Activated CD4-positive, alpha-beta T cell treated with anti-CD3 and anti-CD28 coated beads, Interleukin-2, amount 10 ng/mL, durations not matched to agents 7 days and 5 days (primary cell): ENCODE measurements at regions not wholly inside any gene's neighbourhood (a gene's known extent, or its start where the extent isn't known, plus 50 kb on each side); places are given as distances from the start of the nearest gene placed in this dataset.
"Not testable (repeated sequence)": the region's sequence is repeated elsewhere in the genome, so short reads cannot be mapped to it uniquely, and the experiment has no call there.

ENCODE experiments used
- CTCF ChIA-PET: fragments of 350-600 bp; sonication (Branson Sonifier 250); formaldehyde crosslinking; loops from one replicate; lab custom pipeline; 2021; ENCODE audit warnings: antibody characterized with exemption; lab: Charles Lee
- POLR2A ChIA-PET: fragments of 350-600 bp; sonication (Branson Sonifier 250); formaldehyde crosslinking; loops from one replicate; lab custom pipeline; 2021; ENCODE audit warnings: antibody characterized with exemption; lab: Charles Lee
- DNase-seq: peaks from one replicate; pipeline ENCODE4 v3.0.0-alpha.2; 2020
- H3K27ac Mint-ChIP-seq: one replicate; pipeline ENCODE4 v1.8.0; 2021; ENCODE audit warnings: mild to moderate bottlenecking, moderate library complexity, mixed read lengths
- H3K27me3 Mint-ChIP-seq: one replicate; pipeline ENCODE4 v1.8.0; 2021; ENCODE audit warnings: mixed read lengths
- H3K36me3 Mint-ChIP-seq: one replicate; pipeline ENCODE4 v1.8.0; 2021; ENCODE audit warnings: low read depth, mixed read lengths
- H3K4me1 Mint-ChIP-seq: one replicate; pipeline ENCODE4 v1.8.0; 2021; ENCODE audit warnings: mixed read lengths
- H3K4me3 Mint-ChIP-seq: one replicate; pipeline ENCODE4 v1.8.0; 2021; ENCODE audit warnings: mild to moderate bottlenecking, moderate library complexity, mixed read lengths
- H3K9me3 Mint-ChIP-seq: one replicate; pipeline ENCODE4 v1.8.0; 2021; ENCODE audit warnings: mixed read lengths

DNA sequence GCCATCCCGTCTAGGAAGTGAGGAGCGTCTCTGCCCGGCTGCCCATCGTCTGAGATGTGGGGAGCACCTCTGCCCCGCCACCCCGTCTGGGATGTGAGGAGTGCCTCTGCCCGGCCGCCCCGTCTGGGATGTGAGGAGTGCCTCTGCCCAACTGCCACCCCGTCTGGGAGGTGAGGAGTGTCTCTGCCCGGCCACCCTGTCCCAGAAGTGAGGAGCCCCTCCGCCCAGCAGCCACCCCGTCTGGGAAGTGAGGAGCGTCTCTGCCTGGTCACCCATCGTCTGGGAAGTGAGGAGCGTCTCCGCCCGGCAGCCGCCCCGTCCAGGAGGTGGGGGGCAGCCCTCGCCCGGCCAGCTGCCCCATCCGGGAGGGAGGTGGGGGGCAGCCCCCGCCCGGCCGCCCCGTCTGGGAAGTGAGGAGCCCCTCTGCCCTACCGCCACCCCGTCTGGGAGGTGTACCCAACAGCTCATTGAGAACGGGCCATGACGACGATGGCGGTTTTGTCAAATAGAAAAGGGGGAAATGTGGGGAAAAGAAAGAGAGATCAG is 474.9 kb downstream of the IRS2 start:
- POLR2A ChIA-PET, H3K36me3 Mint-ChIP-seq, CTCF ChIA-PET, H3K9me3 Mint-ChIP-seq, H3K27me3 Mint-ChIP-seq, H3K4me1 Mint-ChIP-seq, H3K4me3 Mint-ChIP-seq, DNase-seq, H3K27ac Mint-ChIP-seq: not testable (repeated sequence)

GRCh38 chr13:109309625-109310363 is 476.6 kb downstream of the IRS2 start:
- Mint-ChIP-seq H3K27me3 (no peaks in the 10 kb centered on the region), H3K36me3 (no peaks in the 10 kb centered on the region), H3K9me3 (no peaks in the 10 kb centered on the region), H3K4me1 (no peaks in the 10 kb centered on the region), H3K27ac (no peak overlapping the region), H3K4me3 (no peak overlapping the region)
- DNase-seq = no peak
- ChIA-PET CTCF (interaction anchor here (0.6 kb wide), 1 partner anchor 337 kb away, joined by 4 read pairs; no protein-coding TSS in a partner anchor), POLR2A (no interaction called here)

- Mint-ChIP-seq H3K36me3 (no peaks in the 10 kb centered on the region), H3K4me1 (no peaks in the 10 kb centered on the region), H3K27ac (no peak overlapping the region), H3K4me3 (no peak overlapping the region), H3K9me3 (no peaks in the 10 kb centered on the region), H3K27me3 (no peaks in the 10 kb centered on the region)
- DNase-seq = no peak
- ChIA-PET POLR2A (no interaction called here), CTCF (no interaction called here)
Observed at GRCh38 chr13:109307027-109307426, 479.4 kb downstream of the IRS2 start.

DNA sequence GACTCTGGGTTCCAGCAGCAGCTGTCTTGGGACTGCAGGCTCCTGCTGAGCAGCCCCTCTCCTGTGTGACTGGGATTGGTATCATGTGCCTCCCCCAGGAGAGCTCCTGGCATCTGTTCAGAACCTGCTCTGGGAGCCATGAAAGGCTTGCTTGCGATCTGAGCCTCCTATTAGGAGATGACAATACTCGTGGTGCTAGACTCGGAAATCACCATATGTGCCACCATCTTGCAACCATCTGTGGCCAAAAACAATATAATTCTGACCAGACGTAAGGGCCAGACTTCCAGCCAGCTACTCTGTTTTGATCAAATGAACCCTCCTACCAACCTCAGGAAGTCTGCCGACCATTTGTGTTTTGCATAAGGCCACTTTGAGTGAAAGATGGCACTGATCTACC is 484.7 kb downstream of the IRS2 start:
- no peaks in the 10 kb centered on the region for H3K4me1 Mint-ChIP-seq
- ChIA-PET CTCF (no interaction called here), POLR2A (no interaction called here)
- H3K9me3 Mint-ChIP-seq = no peaks in the 10 kb centered on the region
- no peaks in the 10 kb centered on the region for H3K27me3 Mint-ChIP-seq
- H3K4me3 Mint-ChIP-seq = no peak overlapping the region
- no peak overlapping the region for H3K27ac Mint-ChIP-seq
- no peaks in the 10 kb centered on the region for H3K36me3 Mint-ChIP-seq
- DNase-seq = no peak

DNA sequence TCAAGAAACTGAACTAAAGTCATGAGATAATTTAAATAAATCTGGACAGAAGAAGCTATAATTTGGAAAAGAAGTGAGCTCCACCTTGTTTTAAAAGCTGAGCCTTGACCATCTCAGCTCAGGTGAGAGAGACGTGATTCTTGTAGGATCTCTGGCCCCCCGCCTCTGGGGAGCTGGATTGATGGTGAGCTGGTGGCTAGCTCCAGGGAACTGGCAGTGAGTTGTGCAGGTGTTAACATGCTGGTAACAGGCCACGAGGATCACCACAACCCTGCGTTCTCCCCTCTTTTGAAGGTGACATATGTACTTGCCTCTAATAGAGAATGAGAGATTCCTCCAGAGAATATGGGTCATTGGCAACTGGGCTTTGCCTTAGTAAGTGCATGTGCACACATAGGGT is 485.1 kb downstream of the IRS2 start:
- no peak for DNase-seq
- no peak overlapping the region for H3K4me3 Mint-ChIP-seq
- no peak overlapping the region for H3K27ac Mint-ChIP-seq
- no peaks in the 10 kb centered on the region for H3K27me3 Mint-ChIP-seq
- ChIA-PET POLR2A (no interaction called here), CTCF (no interaction called here)
- no peaks in the 10 kb centered on the region for H3K4me1 Mint-ChIP-seq
- no peaks in the 10 kb centered on the region for H3K9me3 Mint-ChIP-seq
- H3K36me3 Mint-ChIP-seq = no peaks in the 10 kb centered on the region

- H3K9me3 Mint-ChIP-seq = peaks cover 4% of the 10 kb centered on the region
- no peaks in the 10 kb centered on the region for H3K4me1 Mint-ChIP-seq
- no peak for DNase-seq
- CTCF ChIA-PET = no interaction called here
- no peak overlapping the region for H3K27ac Mint-ChIP-seq
- no peaks in the 10 kb centered on the region for H3K36me3 Mint-ChIP-seq
- POLR2A ChIA-PET = no interaction called here
- H3K27me3 Mint-ChIP-seq = no peaks in the 10 kb centered on the region
- no peak overlapping the region for H3K4me3 Mint-ChIP-seq
Observed at GRCh38 chr13:109297628-109298027, 488.8 kb downstream of the IRS2 start.

DNA sequence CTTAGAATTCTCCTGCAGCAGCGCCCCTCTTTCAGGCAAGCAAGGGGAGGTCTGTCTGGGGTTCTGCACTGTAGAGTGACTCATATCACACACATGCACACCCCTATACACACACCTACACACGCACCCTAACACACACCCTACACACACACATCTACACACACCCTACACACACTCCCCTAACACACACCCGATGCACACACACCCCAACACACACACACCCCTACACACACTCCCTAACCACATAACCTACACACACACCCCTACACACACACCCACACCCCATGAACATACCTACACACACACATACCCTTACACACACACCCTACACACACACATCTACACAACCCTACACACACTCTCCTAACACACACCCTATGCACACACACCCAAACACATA is 493.2 kb downstream of the IRS2 start:
- Mint-ChIP-seq H3K27me3 (no peaks in the 10 kb centered on the region), H3K36me3 (no peaks in the 10 kb centered on the region), H3K27ac (no peak overlapping the region), H3K4me3 (no peak overlapping the region), H3K9me3 (peaks cover 4% of the 10 kb centered on the region), H3K4me1 (no peaks in the 10 kb centered on the region)
- ChIA-PET POLR2A (no interaction called here), CTCF (no interaction called here)
- DNase-seq = no peak

DNA sequence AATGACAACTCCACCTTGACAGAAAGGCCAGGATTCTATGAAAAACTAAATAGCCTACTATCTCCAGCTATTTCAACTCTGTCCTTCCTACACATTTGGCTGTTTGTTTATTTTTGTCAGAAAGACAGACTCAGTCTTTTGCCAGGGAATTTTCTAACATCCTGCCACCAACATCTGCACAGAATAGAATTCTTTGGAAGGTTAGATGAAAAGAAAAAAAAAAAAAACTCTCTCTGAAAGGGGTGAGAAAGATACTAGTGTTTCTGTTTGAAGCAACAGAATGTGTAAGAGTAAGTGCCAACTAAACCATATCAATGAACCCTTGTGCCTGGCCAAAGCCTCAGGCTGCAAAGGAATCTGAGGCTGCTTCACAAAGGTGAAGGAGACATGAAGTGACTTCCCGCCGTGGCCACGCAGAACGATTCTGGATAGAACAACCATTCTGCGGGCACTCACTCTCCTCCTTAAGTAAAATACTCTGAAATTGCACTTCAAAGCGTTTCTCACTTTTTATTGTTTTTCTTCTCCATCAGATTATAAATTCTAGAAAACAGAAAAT is 498.2 kb downstream of the IRS2 start:
- ChIA-PET CTCF (interaction anchor here (0.7 kb wide), 1 partner anchor 9 kb away, joined by 3 read pairs; no protein-coding TSS in a partner anchor), POLR2A (no interaction called here)
- no peaks in the 10 kb centered on the region for H3K36me3 Mint-ChIP-seq
- no peak for DNase-seq
- no peaks in the 10 kb centered on the region for H3K4me1 Mint-ChIP-seq
- H3K27me3 Mint-ChIP-seq = no peaks in the 10 kb centered on the region
- no peak overlapping the region for H3K4me3 Mint-ChIP-seq
- no peak overlapping the region for H3K27ac Mint-ChIP-seq
- no peaks in the 10 kb centered on the region for H3K9me3 Mint-ChIP-seq

GRCh38 chr13:109287553-109287952 is 498.8 kb downstream of the IRS2 start:
- H3K4me1 Mint-ChIP-seq = no peaks in the 10 kb centered on the region
- H3K36me3 Mint-ChIP-seq = no peaks in the 10 kb centered on the region
- ChIA-PET POLR2A (no interaction called here), CTCF (no interaction called here)
- no peak overlapping the region for H3K27ac Mint-ChIP-seq
- H3K27me3 Mint-ChIP-seq = no peaks in the 10 kb centered on the region
- H3K4me3 Mint-ChIP-seq = no peak overlapping the region
- no peak for DNase-seq
- H3K9me3 Mint-ChIP-seq = no peaks in the 10 kb centered on the region

DNA sequence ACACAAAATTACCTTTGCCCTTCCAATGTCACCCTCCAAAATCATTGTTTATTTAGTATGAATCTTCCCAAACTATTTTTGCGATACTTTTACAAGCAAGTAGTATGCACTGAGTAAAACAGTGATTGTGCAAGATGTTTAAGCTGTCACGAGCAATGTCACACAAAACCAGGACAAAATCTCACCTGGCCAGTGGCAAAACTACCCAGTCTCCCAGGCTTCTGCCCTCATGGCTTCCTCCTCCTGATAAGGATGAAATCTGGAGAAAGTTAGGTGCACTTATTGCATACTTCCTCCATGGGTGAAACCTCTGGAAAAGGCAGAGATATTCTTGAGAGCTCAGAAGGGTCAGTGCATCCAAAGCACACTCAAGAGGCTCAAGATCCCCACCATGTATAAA is 500.8 kb downstream of the IRS2 start:
- DNase-seq = no peak
- no peaks in the 10 kb centered on the region for H3K9me3 Mint-ChIP-seq
- no peaks in the 10 kb centered on the region for H3K4me1 Mint-ChIP-seq
- no peak overlapping the region for H3K27ac Mint-ChIP-seq
- no peak overlapping the region for H3K4me3 Mint-ChIP-seq
- no peaks in the 10 kb centered on the region for H3K36me3 Mint-ChIP-seq
- no peaks in the 10 kb centered on the region for H3K27me3 Mint-ChIP-seq
- CTCF ChIA-PET = no interaction called here
- POLR2A ChIA-PET = no interaction called here

DNA sequence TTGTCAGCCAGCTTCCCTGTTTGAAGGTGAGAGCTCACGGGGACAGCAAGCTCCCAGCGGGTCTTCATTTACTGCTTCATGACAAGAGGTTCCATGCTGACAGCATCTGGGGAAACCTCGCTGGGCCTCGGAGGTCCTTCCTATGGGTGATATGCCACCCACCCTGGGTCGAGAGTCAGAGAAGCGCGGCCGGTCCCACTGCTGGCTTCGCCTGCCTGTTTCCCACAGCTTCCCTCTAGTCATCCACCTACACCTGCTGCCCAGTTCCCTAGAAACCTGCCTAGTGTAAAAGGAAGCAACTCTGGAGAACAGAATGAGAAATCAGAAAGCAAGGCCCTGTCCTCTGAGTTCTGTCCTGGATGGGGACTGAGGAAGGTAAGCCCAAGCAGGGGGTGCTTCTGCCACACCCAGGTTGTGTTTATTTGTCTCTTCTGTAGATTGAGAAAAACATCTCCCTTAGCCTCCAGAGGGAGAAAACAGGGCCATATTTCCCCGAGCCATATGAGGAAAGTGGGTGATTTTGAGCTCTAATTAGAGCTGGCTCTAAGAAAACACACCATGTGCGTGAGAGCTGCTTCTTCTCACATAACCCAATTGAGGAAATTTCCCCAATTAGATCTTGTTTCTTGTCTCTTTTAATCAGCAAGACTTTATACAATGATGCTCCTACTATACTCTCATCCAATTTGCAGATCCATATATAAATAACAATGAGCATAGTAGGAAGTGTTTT is 504.3 kb downstream of the IRS2 start:
- ChIA-PET CTCF (no interaction called here), POLR2A (no interaction called here)
- Mint-ChIP-seq H3K27ac (no peak overlapping the region), H3K27me3 (no peaks in the 10 kb centered on the region), H3K4me3 (no peak overlapping the region), H3K9me3 (no peaks in the 10 kb centered on the region), H3K4me1 (no peaks in the 10 kb centered on the region), H3K36me3 (no peaks in the 10 kb centered on the region)
- no peak for DNase-seq

DNA sequence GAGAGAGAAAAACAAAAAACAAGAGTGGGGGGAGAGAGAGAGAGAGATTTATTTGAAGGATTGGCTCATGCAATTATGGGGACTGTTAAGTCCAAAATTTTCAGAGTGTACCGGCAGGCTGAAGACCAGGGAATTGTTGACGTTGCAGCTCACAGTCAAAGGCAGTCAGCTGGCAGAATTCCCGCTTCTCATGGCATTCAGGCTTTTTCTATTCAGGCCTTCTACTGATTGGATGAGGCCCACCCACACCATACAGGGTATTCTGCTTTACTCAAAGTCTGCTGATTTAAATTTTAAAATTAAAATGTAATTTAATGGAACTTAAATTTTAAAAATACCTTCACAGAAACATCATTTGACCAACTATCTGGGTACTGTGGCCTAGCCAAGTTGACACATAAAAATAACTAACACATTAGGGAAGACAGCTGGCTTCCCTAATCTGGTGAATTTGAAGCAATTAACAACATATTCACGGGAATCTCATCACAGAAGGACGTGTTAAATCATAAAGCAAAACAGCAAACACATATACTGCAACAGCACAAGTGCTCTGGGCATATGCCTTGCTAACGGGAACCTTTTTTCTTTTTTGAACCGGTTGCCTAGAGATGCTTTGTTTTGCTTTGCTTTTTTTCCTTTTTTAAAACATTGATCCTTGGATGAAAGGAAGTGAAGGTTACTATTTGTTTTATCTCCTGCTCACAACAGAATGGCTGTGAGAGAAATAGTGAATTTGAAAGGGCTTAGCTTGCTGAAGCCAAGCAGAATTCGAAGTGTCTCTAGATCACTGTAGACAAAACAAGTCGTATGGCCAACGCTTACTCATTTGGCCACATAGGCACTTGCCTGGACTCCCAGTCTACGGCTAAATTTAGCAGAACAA is 505.1 kb downstream of the IRS2 start:
- H3K9me3 Mint-ChIP-seq = no peaks in the 10 kb centered on the region
- H3K4me3 Mint-ChIP-seq = no peak overlapping the region
- DNase-seq = no peak
- POLR2A ChIA-PET = no interaction called here
- CTCF ChIA-PET = no interaction called here
- no peaks in the 10 kb centered on the region for H3K36me3 Mint-ChIP-seq
- H3K4me1 Mint-ChIP-seq = no peaks in the 10 kb centered on the region
- H3K27me3 Mint-ChIP-seq = no peaks in the 10 kb centered on the region
- no peak overlapping the region for H3K27ac Mint-ChIP-seq
